HUES6 (cell line): ENCODE measurements at regions not wholly inside any gene's neighbourhood (a gene's known extent, or its start where the extent isn't known, plus 50 kb on each side); places are given as distances from the start of the nearest gene placed in this dataset.
"Not testable (repeated sequence)": the region's sequence is repeated elsewhere in the genome, so short reads cannot be mapped to it uniquely, and the experiment has no call there.

Experiments
- H3K27ac ChIP-seq: 2 replicates; pipeline ENCODE4 v1.7.0; 2013; ENCODE audit warnings: low read depth, mild to moderate bottlenecking, low read length, inconsistent platforms
- H3K27me3 ChIP-seq: 2 replicates; pipeline ENCODE4 v1.6.1; 2013; ENCODE audit warnings: low read length; ENCODE audit not compliant: control insufficient read depth, insufficient read depth
- H3K36me3 ChIP-seq: 2 replicates; pipeline ENCODE4 v1.6.1; 2013; ENCODE audit warnings: low read length; ENCODE audit not compliant: control insufficient read depth, insufficient read depth
- H3K4me1 ChIP-seq: 2 replicates; pipeline ENCODE4 v1.6.1; 2013; ENCODE audit warnings: low read length; ENCODE audit not compliant: control insufficient read depth, insufficient read depth
- H3K4me3 ChIP-seq: 2 replicates; pipeline ENCODE4 v1.5.1; 2013; ENCODE audit warnings: low read depth, low read length
- H3K9ac ChIP-seq: one replicate; pipeline ENCODE4 v1.6.1; 2013; ENCODE audit warnings: mild to moderate bottlenecking, low read length
- H3K9me3 ChIP-seq: 2 replicates; pipeline ENCODE4 v1.6.1; 2013; ENCODE audit warnings: low read depth, low read length; ENCODE audit not compliant: control insufficient read depth, insufficient read depth

- H3K9me3 ChIP-seq = no peaks in the 10 kb centered on the region
- no peak overlapping the region for H3K27ac ChIP-seq
- H3K4me3 ChIP-seq = no peak overlapping the region
- H3K27me3 ChIP-seq = no peaks in the 10 kb centered on the region
- no peak overlapping the region for H3K9ac ChIP-seq
- H3K4me1 ChIP-seq = no peaks in the 10 kb centered on the region
- no peaks in the 10 kb centered on the region for H3K36me3 ChIP-seq
These were observed 102.4 kb upstream of the CDH9 start for GRCh38 chr5:27140831-27141230.

GRCh38 chr5:27130587-27130986 lies 92.2 kb upstream of the CDH9 start:
- Histone ChIP-seq H3K27me3 (no peaks in the 10 kb centered on the region), H3K9me3 (no peaks in the 10 kb centered on the region), H3K4me1 (no peaks in the 10 kb centered on the region), H3K27ac (no peak overlapping the region), H3K4me3 (no peak overlapping the region), H3K36me3 (no peaks in the 10 kb centered on the region), H3K9ac (no peak overlapping the region)

GRCh38 chr5:27129926-27130325 lies 91.5 kb upstream of the CDH9 start:
- Histone ChIP-seq H3K4me1 (no peaks in the 10 kb centered on the region), H3K9ac (no peak overlapping the region), H3K36me3 (no peaks in the 10 kb centered on the region), H3K27ac (no peak overlapping the region), H3K9me3 (no peaks in the 10 kb centered on the region), H3K4me3 (no peak overlapping the region), H3K27me3 (no peaks in the 10 kb centered on the region)

- H3K4me1 ChIP-seq = no peaks in the 10 kb centered on the region
- no peaks in the 10 kb centered on the region for H3K9me3 ChIP-seq
- H3K27ac ChIP-seq = no peak overlapping the region
- no peak overlapping the region for H3K4me3 ChIP-seq
- H3K36me3 ChIP-seq = no peaks in the 10 kb centered on the region
- no peaks in the 10 kb centered on the region for H3K27me3 ChIP-seq
- no peak overlapping the region for H3K9ac ChIP-seq
These were observed 87.5 kb upstream of the CDH9 start for GRCh38 chr5:27125856-27126255.

- no peaks in the 10 kb centered on the region for H3K4me1 ChIP-seq
- H3K27me3 ChIP-seq = no peaks in the 10 kb centered on the region
These were observed 86.2 kb upstream of the CDH9 start for GRCh38 chr5:27124590-27124989.

GRCh38 chr5:27119736-27120321 lies 81.4 kb upstream of the CDH9 start:
- not testable (repeated sequence) for H3K4me3 ChIP-seq, H3K27me3 ChIP-seq, H3K4me1 ChIP-seq

More at GRCh38 chr5:27124590-27124989, 86.2 kb upstream of the CDH9 start:
- no peak overlapping the region for H3K27ac ChIP-seq
- H3K9me3 ChIP-seq = 0 out of 2 replicates have a peak, but pooled peaks cover 2% of the 10 kb centered on the region
- H3K9ac ChIP-seq = no peak overlapping the region
- no peak overlapping the region for H3K4me3 ChIP-seq
- H3K36me3 ChIP-seq = no peaks in the 10 kb centered on the region

GRCh38 chr5:27103486-27103885 lies 65.1 kb upstream of the CDH9 start:
- Histone ChIP-seq H3K4me1 (no peaks in the 10 kb centered on the region; the same call in 1 of the 2 replicates), H3K27me3 (no peaks in the 10 kb centered on the region)

More at GRCh38 chr5:27119736-27120321, 81.4 kb upstream of the CDH9 start:
- H3K9ac ChIP-seq, H3K27ac ChIP-seq, H3K9me3 ChIP-seq, H3K36me3 ChIP-seq: not testable (repeated sequence)

GRCh38 chr5:27095761-27096160 lies 57.4 kb upstream of the CDH9 start:
- not testable (repeated sequence) for H3K4me3 ChIP-seq, H3K27me3 ChIP-seq, H3K4me1 ChIP-seq, H3K9ac ChIP-seq, H3K27ac ChIP-seq, H3K9me3 ChIP-seq, H3K36me3 ChIP-seq

More at GRCh38 chr5:27103486-27103885, 65.1 kb upstream of the CDH9 start:
- Histone ChIP-seq H3K9ac (no peak overlapping the region), H3K4me3 (no peak overlapping the region), H3K27ac (no peak overlapping the region), H3K36me3 (no peaks in the 10 kb centered on the region), H3K9me3 (no peaks in the 10 kb centered on the region)

- Histone ChIP-seq H3K4me3 (no peak overlapping the region), H3K4me1 (peaks cover 10% of the 10 kb centered on the region; the same call in 1 of the 2 replicates), H3K9me3 (no peaks in the 10 kb centered on the region), H3K27me3 (no peaks in the 10 kb centered on the region), H3K9ac (no peak overlapping the region), H3K36me3 (no peaks in the 10 kb centered on the region), H3K27ac (no peak overlapping the region)
These were observed 54.9 kb upstream of the CDH9 start for GRCh38 chr5:27093279-27093678.

GRCh38 chr5:27091858-27092257 lies 53.5 kb upstream of the CDH9 start:
- Histone ChIP-seq H3K9ac (no peak overlapping the region), H3K27ac (no peak overlapping the region), H3K4me1 (peaks cover 10% of the 10 kb centered on the region; the same call in 1 of the 2 replicates), H3K36me3 (no peaks in the 10 kb centered on the region), H3K9me3 (no peaks in the 10 kb centered on the region), H3K27me3 (no peaks in the 10 kb centered on the region), H3K4me3 (no peak overlapping the region)

GRCh38 chr5:27088822-27089221 lies 50.4 kb upstream of the CDH9 start:
- not testable (repeated sequence) for H3K27ac ChIP-seq, H3K9ac ChIP-seq, H3K9me3 ChIP-seq, H3K4me3 ChIP-seq, H3K36me3 ChIP-seq, H3K27me3 ChIP-seq
- peaks cover 13% of the 10 kb centered on the region for H3K4me1 ChIP-seq
